ENCODE measurements at regions not wholly inside any gene's neighbourhood (a gene's known extent, or its start where the extent isn't known, plus 50 kb on each side); places are given as distances from the start of the nearest gene placed in this dataset.

DNA sequence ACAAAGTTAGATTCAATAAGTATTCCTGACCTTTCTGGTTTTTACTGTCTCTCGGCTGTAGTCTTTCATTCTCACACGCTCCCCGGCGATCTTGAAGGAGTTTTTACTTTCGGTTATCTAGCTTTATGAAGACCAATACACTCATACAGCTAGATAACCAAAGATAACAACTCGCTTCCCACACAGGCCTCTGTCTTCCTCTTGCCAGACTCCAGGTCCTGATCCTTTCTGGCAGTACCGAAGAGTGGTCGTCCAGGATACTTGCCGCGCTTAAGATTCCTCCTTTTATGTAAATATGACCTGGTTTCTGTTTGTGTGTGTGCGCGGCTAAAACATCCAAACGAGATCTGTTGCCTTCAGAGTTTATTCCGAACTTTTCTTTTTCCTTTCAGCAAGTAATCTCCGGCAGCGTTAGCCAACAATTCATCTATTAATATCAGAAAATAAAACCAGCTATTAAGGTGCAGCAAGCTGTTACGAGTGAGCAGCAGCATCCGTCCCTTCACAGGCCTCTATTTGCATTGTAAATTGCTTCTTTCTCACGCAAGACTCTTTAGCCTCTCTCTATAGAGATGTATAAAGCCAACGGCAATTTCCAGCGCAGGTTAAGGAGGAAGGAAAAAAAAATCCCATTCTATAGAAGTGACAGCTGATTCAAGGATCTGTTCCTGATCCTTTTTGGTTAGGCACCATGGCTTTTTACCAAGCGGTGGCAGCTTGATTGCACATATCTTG, 216.1 kb downstream of the MEF2C start:
- H3K9me3 ChIP-seq (ENCODE audit: control insufficient read depth in 2 of 2, low read length in 2 of 2): peaks cover 5 to 8% of the 10 kb centered on the region in 2 experiments
- no peaks in the 10 kb centered on the region for H3K36me3 ChIP-seq (ENCODE audit: control insufficient read depth, insufficient read depth, low read length)
- H3K4me1 ChIP-seq (ENCODE audit: control insufficient read depth, insufficient read depth, low read length, poor library complexity, severe bottlenecking): peaks cover 17% of the 10 kb centered on the region
- H3K27me3 Mint-ChIP-seq: peaks cover 94% of the 10 kb centered on the region
- no peak overlapping the region for H3K27ac ChIP-seq (ENCODE audit: insufficient read depth, low read length, poor library complexity, severe bottlenecking)
- peaks cover 14 to 33% (median 19%) of the 10 kb centered on the region in 4 donors for H3K4me1 Mint-ChIP-seq
- peaks cover 82% of the 10 kb centered on the region for H3K27me3 ChIP-seq (ENCODE audit: control insufficient read depth, insufficient read depth, low read length)
- ATAC-seq (ENCODE audit: low read depth in 2 of 2) (no peak), DNase-seq (peak in 1 of 3 donors; percentile 45)
- peak overlapping the region; percentile 78 to 95 (median 83) for H3K4me3 Mint-ChIP-seq
- H3K9me3 Mint-ChIP-seq: peaks cover 0 to 13% (median 5%) of the 10 kb centered on the region in 7 donors
- peak overlapping the region in 1 of 3 donors; percentile 40 for H3K27ac Mint-ChIP-seq
- H3K4me3 ChIP-seq (ENCODE audit: low read depth, low read length): peak overlapping the region; percentile 84
- no peaks in the 10 kb centered on the region for H3K36me3 Mint-ChIP-seq

DNA sequence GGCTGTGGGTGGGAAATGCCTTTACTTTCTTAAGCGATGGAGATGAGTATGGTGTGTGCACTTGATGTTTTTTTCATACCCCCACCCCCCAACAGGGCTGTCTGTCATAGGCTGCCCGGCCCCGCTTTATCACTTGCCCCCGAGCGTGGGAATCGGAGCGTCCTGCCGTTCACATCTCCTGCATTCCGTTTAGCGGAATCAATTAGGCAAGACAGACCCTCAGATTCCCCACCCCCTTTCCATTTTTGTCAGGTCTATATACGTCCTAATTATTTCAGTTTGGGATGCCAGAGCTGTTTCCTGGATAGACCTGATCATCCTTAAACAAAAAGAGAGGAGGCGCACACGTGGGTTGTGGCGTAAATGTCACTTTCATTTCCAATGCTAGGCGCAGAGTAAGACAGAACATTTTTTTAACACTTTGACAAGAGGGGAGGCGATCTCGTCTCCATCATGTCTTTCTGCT, 217.2 kb downstream of the MEF2C start:
- H3K27ac ChIP-seq (ENCODE audit: insufficient read depth, low read length, poor library complexity, severe bottlenecking): no peak overlapping the region
- no peaks in the 10 kb centered on the region for H3K36me3 ChIP-seq (ENCODE audit: control insufficient read depth, insufficient read depth, low read length)
- peaks cover 5 to 8% of the 10 kb centered on the region in 2 experiments for H3K9me3 ChIP-seq (ENCODE audit: control insufficient read depth in 2 of 2, low read length in 2 of 2)
- H3K27me3 ChIP-seq (ENCODE audit: control insufficient read depth, insufficient read depth, low read length): peaks cover 80% of the 10 kb centered on the region
- Mint-ChIP-seq H3K27ac (no peak overlapping the region), H3K36me3 (no peaks in the 10 kb centered on the region), H3K9me3 (peaks cover 0 to 13% (median 5%) of the 10 kb centered on the region in 7 donors), H3K4me1 (peaks cover 18 to 38% (median 24%) of the 10 kb centered on the region in 4 donors), H3K27me3 (peaks cover 94% of the 10 kb centered on the region), H3K4me3 (peak overlapping the region; percentile 78 to 95 (median 83))
- H3K4me3 ChIP-seq (ENCODE audit: low read depth, low read length): peak overlapping the region; percentile 84
- ATAC-seq (ENCODE audit: low read depth in 2 of 2): no peak
- no peak for DNase-seq
- H3K4me1 ChIP-seq (ENCODE audit: control insufficient read depth, insufficient read depth, low read length, poor library complexity, severe bottlenecking): peaks cover 24% of the 10 kb centered on the region

DNA sequence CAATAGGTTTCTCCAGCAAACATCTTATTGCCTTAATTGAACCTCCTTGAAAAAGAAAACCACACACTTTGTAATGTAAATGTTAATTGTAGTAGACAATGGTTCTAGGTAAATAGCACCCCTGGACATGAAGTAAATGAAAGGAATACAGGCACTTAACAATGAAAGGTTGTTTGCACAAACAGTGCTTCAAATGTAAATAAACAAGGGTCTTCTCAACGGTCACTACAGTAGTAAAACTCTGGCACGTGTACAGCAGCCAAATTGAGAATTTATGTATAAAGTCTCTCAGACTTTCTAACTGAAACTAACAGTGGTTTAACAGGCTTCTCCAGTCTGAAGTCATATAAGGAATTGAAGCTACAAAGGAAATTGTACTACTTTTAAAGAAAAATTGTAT, 218.3 kb downstream of the MEF2C start:
- peaks cover 0 to 14% (median 6%) of the 10 kb centered on the region in 7 donors for H3K9me3 Mint-ChIP-seq
- no peak overlapping the region for H3K27ac ChIP-seq (ENCODE audit: insufficient read depth, low read length, poor library complexity, severe bottlenecking)
- no peak for DNase-seq
- no peaks in the 10 kb centered on the region for H3K36me3 ChIP-seq (ENCODE audit: control insufficient read depth, insufficient read depth, low read length)
- H3K27ac Mint-ChIP-seq: no peak overlapping the region
- ATAC-seq (ENCODE audit: low read depth in 2 of 2): no peak
- H3K9me3 ChIP-seq (ENCODE audit: control insufficient read depth in 2 of 2, low read length in 2 of 2): peaks cover 5 to 12% of the 10 kb centered on the region in 2 experiments
- peaks cover 71% of the 10 kb centered on the region for H3K27me3 ChIP-seq (ENCODE audit: control insufficient read depth, insufficient read depth, low read length)
- H3K4me3 Mint-ChIP-seq: no peak overlapping the region
- no peak overlapping the region for H3K4me3 ChIP-seq (ENCODE audit: low read depth, low read length)
- peaks cover 28% of the 10 kb centered on the region for H3K4me1 ChIP-seq (ENCODE audit: control insufficient read depth, insufficient read depth, low read length, poor library complexity, severe bottlenecking)
- H3K27me3 Mint-ChIP-seq: peaks cover 93% of the 10 kb centered on the region
- H3K4me1 Mint-ChIP-seq: peaks cover 22 to 45% (median 29%) of the 10 kb centered on the region in 4 donors
- H3K36me3 Mint-ChIP-seq: no peaks in the 10 kb centered on the region

DNA sequence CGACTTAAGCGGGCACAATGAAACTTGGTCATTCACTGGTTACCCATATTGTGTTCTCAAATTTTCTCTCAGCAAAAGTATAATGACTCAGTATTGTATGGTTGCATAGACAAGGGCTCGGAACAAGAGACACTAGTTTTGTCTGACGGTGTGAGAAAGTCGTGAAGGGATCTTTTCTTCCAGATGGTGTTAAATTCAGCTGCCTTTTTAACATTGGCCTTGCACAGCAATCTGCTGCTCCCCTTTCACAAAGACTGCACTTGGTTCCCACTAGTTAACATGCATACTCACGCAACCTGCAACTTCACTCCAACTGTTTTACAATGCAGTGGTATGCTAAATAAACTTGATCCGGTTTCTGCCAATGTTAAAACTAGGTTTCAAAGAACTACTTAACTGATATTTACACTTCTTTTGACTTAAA, 219.2 kb downstream of the MEF2C start:
- no peak overlapping the region for H3K4me3 ChIP-seq (ENCODE audit: low read depth, low read length)
- no peaks in the 10 kb centered on the region for H3K36me3 ChIP-seq (ENCODE audit: control insufficient read depth, insufficient read depth, low read length)
- Mint-ChIP-seq H3K27me3 (peaks cover 93% of the 10 kb centered on the region), H3K36me3 (no peaks in the 10 kb centered on the region), H3K4me1 (peaks cover 22 to 49% (median 30%) of the 10 kb centered on the region in 4 donors), H3K27ac (no peak overlapping the region), H3K9me3 (peaks cover 0 to 14% (median 6%) of the 10 kb centered on the region in 7 donors), H3K4me3 (peak overlapping the region in 1 of 4 donors; percentile 45)
- ATAC-seq (ENCODE audit: low read depth in 2 of 2) (no peak), DNase-seq (no peak)
- peaks cover 5 to 14% of the 10 kb centered on the region in 2 experiments for H3K9me3 ChIP-seq (ENCODE audit: control insufficient read depth in 2 of 2, low read length in 2 of 2)
- peaks cover 32% of the 10 kb centered on the region for H3K4me1 ChIP-seq (ENCODE audit: control insufficient read depth, insufficient read depth, low read length, poor library complexity, severe bottlenecking)
- H3K27ac ChIP-seq (ENCODE audit: insufficient read depth, low read length, poor library complexity, severe bottlenecking): no peak overlapping the region
- peaks cover 69% of the 10 kb centered on the region for H3K27me3 ChIP-seq (ENCODE audit: control insufficient read depth, insufficient read depth, low read length)

DNA sequence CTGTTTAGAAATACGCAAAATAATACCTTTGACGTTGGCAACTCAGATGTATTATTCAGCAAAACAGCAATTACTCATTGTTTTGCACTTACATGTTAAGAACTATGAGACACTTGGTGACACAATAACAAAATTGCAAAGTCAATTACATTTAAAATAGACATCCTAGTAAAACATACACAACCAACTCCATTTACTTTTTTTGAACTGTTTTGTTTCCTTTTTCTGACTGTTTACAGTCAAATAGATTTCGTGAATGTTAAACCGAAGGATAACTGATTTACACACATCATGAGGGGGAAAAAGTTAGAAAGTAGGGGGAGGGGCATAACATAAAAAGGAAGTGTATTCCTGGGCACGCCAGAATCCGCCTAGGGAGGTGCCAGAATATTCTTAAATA, 220.1 kb downstream of the MEF2C start:
- H3K9me3 Mint-ChIP-seq: peaks cover 0 to 14% (median 6%) of the 10 kb centered on the region in 7 donors
- ATAC-seq (ENCODE audit: low read depth in 2 of 2) (no peak), DNase-seq (no peak)
- no peak overlapping the region for H3K27ac Mint-ChIP-seq
- peaks cover 88% of the 10 kb centered on the region for H3K27me3 Mint-ChIP-seq
- peaks cover 5 to 14% of the 10 kb centered on the region in 2 experiments for H3K9me3 ChIP-seq (ENCODE audit: control insufficient read depth in 2 of 2, low read length in 2 of 2)
- H3K36me3 ChIP-seq (ENCODE audit: control insufficient read depth, insufficient read depth, low read length): no peaks in the 10 kb centered on the region
- peaks cover 22 to 47% (median 28%) of the 10 kb centered on the region in 4 donors for H3K4me1 Mint-ChIP-seq
- H3K4me3 ChIP-seq (ENCODE audit: low read depth, low read length): no peak overlapping the region
- peaks cover 32% of the 10 kb centered on the region for H3K4me1 ChIP-seq (ENCODE audit: control insufficient read depth, insufficient read depth, low read length, poor library complexity, severe bottlenecking)
- H3K4me3 Mint-ChIP-seq: peak overlapping the region in 1 of 4 donors; percentile 34
- peaks cover 65% of the 10 kb centered on the region for H3K27me3 ChIP-seq (ENCODE audit: control insufficient read depth, insufficient read depth, low read length)
- no peaks in the 10 kb centered on the region for H3K36me3 Mint-ChIP-seq
- no peak overlapping the region for H3K27ac ChIP-seq (ENCODE audit: insufficient read depth, low read length, poor library complexity, severe bottlenecking)

DNA sequence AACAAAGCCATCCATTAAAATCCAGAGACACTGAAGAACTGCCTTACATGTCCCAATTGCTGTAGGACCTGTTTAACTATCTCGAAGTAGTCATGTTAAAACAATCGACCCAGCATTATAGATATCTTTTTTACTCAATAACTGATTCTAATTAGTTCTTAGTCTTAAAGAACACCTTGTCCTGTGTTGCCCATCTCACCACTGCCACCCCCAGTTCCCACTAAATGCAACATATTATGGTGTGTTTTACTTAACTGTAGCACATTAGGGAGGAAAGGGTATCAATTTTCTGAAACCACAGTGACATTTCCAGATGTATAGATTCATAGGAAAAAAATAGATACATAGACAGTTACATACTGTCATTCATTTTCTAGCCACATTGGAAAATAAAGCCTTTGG, 221.2 kb downstream of the MEF2C start:
- Mint-ChIP-seq H3K4me3 (peak overlapping the region in 1 of 4 donors; percentile 6), H3K27me3 (peaks cover 77% of the 10 kb centered on the region), H3K36me3 (no peaks in the 10 kb centered on the region), H3K9me3 (peaks cover 0 to 14% (median 5%) of the 10 kb centered on the region in 7 donors), H3K4me1 (peaks cover 13 to 37% (median 20%) of the 10 kb centered on the region in 4 donors), H3K27ac (no peak overlapping the region)
- ATAC-seq (ENCODE audit: low read depth in 2 of 2) (no peak), DNase-seq (no peak)
- Histone ChIP-seq H3K9me3 (ENCODE audit: control insufficient read depth in 2 of 2, low read length in 2 of 2) (peaks cover 5 to 14% of the 10 kb centered on the region in 2 experiments), H3K4me3 (ENCODE audit: low read depth, low read length) (no peak overlapping the region), H3K27ac (ENCODE audit: insufficient read depth, low read length, poor library complexity, severe bottlenecking) (no peak overlapping the region), H3K27me3 (ENCODE audit: control insufficient read depth, insufficient read depth, low read length) (peaks cover 62% of the 10 kb centered on the region), H3K4me1 (ENCODE audit: control insufficient read depth, insufficient read depth, low read length, poor library complexity, severe bottlenecking) (peaks cover 23% of the 10 kb centered on the region), H3K36me3 (ENCODE audit: control insufficient read depth, insufficient read depth, low read length) (no peaks in the 10 kb centered on the region)

GRCh38 chr5:88660947-88661805, 221.8 kb downstream of the MEF2C start:
- ATAC-seq (ENCODE audit: low read depth in 2 of 2): peak in 1 of 2 donors; percentile 12
- Mint-ChIP-seq H3K4me3 (peak overlapping the region; percentile 6 to 80 (median 42)), H3K36me3 (no peaks in the 10 kb centered on the region), H3K27me3 (peaks cover 71% of the 10 kb centered on the region), H3K9me3 (peaks cover 0 to 14% (median 5%) of the 10 kb centered on the region in 7 donors), H3K27ac (no peak overlapping the region), H3K4me1 (peaks cover 7 to 30% (median 14%) of the 10 kb centered on the region in 4 donors)
- peak in 1 of 3 donors; percentile 39 for DNase-seq
- H3K9me3 ChIP-seq (ENCODE audit: control insufficient read depth in 2 of 2, low read length in 2 of 2): peaks cover 5 to 14% of the 10 kb centered on the region in 2 experiments
- peaks cover 17% of the 10 kb centered on the region for H3K4me1 ChIP-seq (ENCODE audit: control insufficient read depth, insufficient read depth, low read length, poor library complexity, severe bottlenecking)
- no peaks in the 10 kb centered on the region for H3K36me3 ChIP-seq (ENCODE audit: control insufficient read depth, insufficient read depth, low read length)
- no peak overlapping the region for H3K27ac ChIP-seq (ENCODE audit: insufficient read depth, low read length, poor library complexity, severe bottlenecking)
- H3K27me3 ChIP-seq (ENCODE audit: control insufficient read depth, insufficient read depth, low read length): peaks cover 66% of the 10 kb centered on the region
- peak overlapping the region; percentile 28 for H3K4me3 ChIP-seq (ENCODE audit: low read depth, low read length)
